Hepatocyte (in vitro differentiated cells): ENCODE measurements at regions not wholly inside any gene's neighbourhood (a gene's known extent, or its start where the extent isn't known, plus 50 kb on each side); places are given as distances from the start of the nearest gene placed in this dataset.

Experiments used
- DNase-seq: peaks from one replicate; pipeline ENCODE4 v3.0.0-alpha.2; 2016; ENCODE audit warnings: low spot score
- H2AFZ ChIP-seq: fragments of 200-600 bp; sonication (generic); 2 replicates; pipeline ENCODE4 v1.6.0; 2016; ENCODE audit warnings: antibody characterized with exemption, mild to moderate bottlenecking
- H3K27ac ChIP-seq: fragments of 200-600 bp; sonication (generic); 2 replicates; pipeline ENCODE4 v1.5.1; 2016; ENCODE audit warnings: mild to moderate bottlenecking
- H3K27me3 ChIP-seq: fragments of 200-600 bp; sonication (generic); 2 replicates; pipeline ENCODE4 v1.6.1; 2016
- H3K36me3 ChIP-seq: fragments of 200-600 bp; sonication (generic); replicated peaks from 2 replicates; pipeline ENCODE4 v1.5.1; 2016; ENCODE audit warnings: low read depth; ENCODE audit not compliant: insufficient read depth
- H3K4me1 ChIP-seq: fragments of 200-600 bp; sonication (generic); 2 replicates; pipeline ENCODE4 v1.5.1; 2016; ENCODE audit warnings: mild to moderate bottlenecking, moderate library complexity; ENCODE audit not compliant: insufficient read depth
- H3K4me2 ChIP-seq: fragments of 200-600 bp; sonication (generic); 2 replicates; pipeline ENCODE4 v1.6.0; 2016
- H3K4me3 ChIP-seq: fragments of 200-600 bp; sonication (generic); 2 replicates; pipeline ENCODE4 v1.5.1; 2016; ENCODE audit warnings: mild to moderate bottlenecking
- H3K79me2 ChIP-seq: fragments of 200-600 bp; sonication (generic); 2 replicates; pipeline ENCODE4 v1.6.0; 2017; ENCODE audit warnings: mild to moderate bottlenecking
- H3K9me2 ChIP-seq: fragments of 200-600 bp; sonication (generic); replicated peaks from 2 replicates; pipeline ENCODE4 v1.6.0; 2017; ENCODE audit warnings: mild to moderate bottlenecking; ENCODE audit not compliant: insufficient read depth
- H3K9me3 ChIP-seq: fragments of 200-600 bp; sonication (generic); 2 replicates; pipeline ENCODE4 v1.5.1; 2016; ENCODE audit warnings: low read depth, mild to moderate bottlenecking
- H4K20me1 ChIP-seq: fragments of 200-600 bp; sonication (generic); 2 replicates; pipeline ENCODE4 v1.6.0; 2016; ENCODE audit warnings: mild to moderate bottlenecking; ENCODE audit not compliant: insufficient read depth, poor library complexity, severe bottlenecking
- CTCF ChIP-seq: fragments of 200-600 bp; sonication (generic); IDR thresholded peaks from 2 replicates; pipeline ENCODE4 v1.5.1; 2016; ENCODE audit warnings: antibody characterized with exemption, mild to moderate bottlenecking; ENCODE audit not compliant: poor library complexity
- EZH2 ChIP-seq: fragments of 200-600 bp; sonication (generic); IDR thresholded peaks from 2 replicates; pipeline ENCODE4 v1.6.1; 2016; ENCODE audit warnings: antibody characterized with exemption, mild to moderate bottlenecking, borderline replicate concordance
- EZH2phosphoT487 ChIP-seq: fragments of 200-600 bp; sonication (generic); IDR thresholded peaks from one replicate; pipeline ENCODE4 v1.6.1; 2018; ENCODE audit warnings: antibody characterized with exemption, mild to moderate bottlenecking, low read depth, moderate library complexity; ENCODE audit not compliant: unreplicated experiment, severe bottlenecking
- WGBS: methylation state at CpG from one replicate; pipeline ENCODE4 v1.1.6; 2016; ENCODE audit warnings: low lambda C conversion rate; ENCODE audit errors: missing lambda C conversion rate; 5-methylcytosine and 5-hydroxymethylcytosine counted together

GRCh38 chr4:58688568-58688967, 1578.4 kb upstream of the IGFBP7 start:
- no peak for DNase-seq
- no peak for TF ChIP-seq EZH2phosphoT487
- TF ChIP-seq EZH2 = no peak
- no peak for TF ChIP-seq CTCF
- Histone ChIP-seq H3K4me1 (no peaks in the 10 kb centered on the region), H3K79me2 (no peaks in the 10 kb centered on the region), H2AFZ (no peak overlapping the region), H3K9me2 (no peaks in the 10 kb centered on the region), H4K20me1 (no peaks in the 10 kb centered on the region), H3K27me3 (no peaks in the 10 kb centered on the region), H3K9me3 (no peaks in the 10 kb centered on the region), H3K4me3 (no peak overlapping the region), H3K36me3 (no peaks in the 10 kb centered on the region), H3K27ac (no peak overlapping the region), H3K4me2 (no peak overlapping the region)
- WGBS = 34% methylated on average over 1 of the region's 1 CpG

GRCh38 chr4:58679886-58680285, 1569.7 kb upstream of the IGFBP7 start:
- TF ChIP-seq CTCF (no peak), EZH2phosphoT487 (no peak), EZH2 (no peak)
- DNase-seq = no peak
- Histone ChIP-seq H3K4me1 (no peaks in the 10 kb centered on the region), H3K4me2 (no peak overlapping the region), H3K36me3 (no peaks in the 10 kb centered on the region), H3K9me2 (no peaks in the 10 kb centered on the region), H3K27me3 (no peaks in the 10 kb centered on the region), H4K20me1 (no peaks in the 10 kb centered on the region), H3K4me3 (no peak overlapping the region), H3K79me2 (no peaks in the 10 kb centered on the region), H3K9me3 (no peaks in the 10 kb centered on the region), H2AFZ (no peak overlapping the region), H3K27ac (no peak overlapping the region)
- WGBS = 78% methylated on average over 1 of the region's 1 CpG

GRCh38 chr4:58679051-58679450, 1568.9 kb upstream of the IGFBP7 start:
- Histone ChIP-seq H3K27ac (no peak overlapping the region), H3K36me3 (no peaks in the 10 kb centered on the region), H3K4me2 (no peak overlapping the region), H3K27me3 (no peaks in the 10 kb centered on the region), H2AFZ (no peak overlapping the region), H3K79me2 (no peaks in the 10 kb centered on the region), H3K4me1 (no peaks in the 10 kb centered on the region), H3K4me3 (no peak overlapping the region), H3K9me2 (no peaks in the 10 kb centered on the region), H3K9me3 (no peaks in the 10 kb centered on the region), H4K20me1 (no peaks in the 10 kb centered on the region)
- DNase-seq = no peak
- TF ChIP-seq CTCF = no peak
- no peak for TF ChIP-seq EZH2phosphoT487
- no peak for TF ChIP-seq EZH2
- 72% methylated on average over 2 of the region's 2 CpGs for WGBS

GRCh38 chr4:58669783-58670182, 1559.6 kb upstream of the IGFBP7 start:
- no peaks in the 10 kb centered on the region for H3K36me3 ChIP-seq
- no peak overlapping the region for H3K4me3 ChIP-seq
- DNase-seq = no peak
- no peak for TF ChIP-seq EZH2
- no peak for TF ChIP-seq EZH2phosphoT487
- TF ChIP-seq CTCF = no peak
- H3K27me3 ChIP-seq = no peaks in the 10 kb centered on the region
- H4K20me1 ChIP-seq = no peaks in the 10 kb centered on the region
- no peaks in the 10 kb centered on the region for H3K4me1 ChIP-seq
- H3K27ac ChIP-seq = no peak overlapping the region
- no peaks in the 10 kb centered on the region for H3K9me2 ChIP-seq
- H3K4me2 ChIP-seq = no peak overlapping the region
- H3K9me3 ChIP-seq = no peaks in the 10 kb centered on the region
- H2AFZ ChIP-seq = no peak overlapping the region
- H3K79me2 ChIP-seq = no peaks in the 10 kb centered on the region
